Glomerular visceral epithelial cell (primary cell): ENCODE measurements at regions not wholly inside any gene's neighbourhood (a gene's known extent, or its start where the extent isn't known, plus 50 kb on each side); places are given as distances from the start of the nearest gene placed in this dataset.
"Not testable (repeated sequence)": the region's sequence is repeated elsewhere in the genome, so short reads cannot be mapped to it uniquely, and the experiment has no call there.

Source experiments
- DNase-seq: peaks from one replicate; pipeline ENCODE4 v3.0.0-alpha.2; 2016; ENCODE audit errors: extremely low spot score

- no peak for DNase-seq
Measured at GRCh38 chr20:22070610-22071058, 365.2 kb downstream of the PAX1 start.

GRCh38 chr20:22063753-22064152 is 358.3 kb downstream of the PAX1 start:
- DNase-seq: no peak

GRCh38 chr20:22062874-22063273 is 357.4 kb downstream of the PAX1 start:
- DNase-seq: no peak

GRCh38 chr20:22060610-22061009 is 355.1 kb downstream of the PAX1 start:
- no peak for DNase-seq

- no peak for DNase-seq
Measured at GRCh38 chr20:22058746-22059145, 353.3 kb downstream of the PAX1 start.

GRCh38 chr20:22055981-22056380 is 350.5 kb downstream of the PAX1 start:
- no peak for DNase-seq

- no peak for DNase-seq
Measured at GRCh38 chr20:22052025-22052650, 346.7 kb downstream of the PAX1 start.

- DNase-seq: not testable (repeated sequence)
Measured at GRCh38 chr20:22045956-22046507, 340.6 kb downstream of the PAX1 start.

GRCh38 chr20:22027423-22027822 is 322.0 kb downstream of the PAX1 start:
- no peak for DNase-seq

- no peak for DNase-seq
Measured at GRCh38 chr20:22020201-22020600, 314.7 kb downstream of the PAX1 start.

GRCh38 chr20:22008456-22008855 is 303.0 kb downstream of the PAX1 start:
- DNase-seq: no peak

- no peak for DNase-seq
Measured at GRCh38 chr20:22006306-22006705, 300.8 kb downstream of the PAX1 start.

- no peak for DNase-seq
Measured at GRCh38 chr20:22005535-22005934, 300.1 kb downstream of the PAX1 start.

GRCh38 chr20:22004946-22005345 is 299.5 kb downstream of the PAX1 start:
- DNase-seq: no peak

GRCh38 chr20:22003680-22004079 is 298.2 kb downstream of the PAX1 start:
- DNase-seq: no peak

- no peak for DNase-seq
Measured at GRCh38 chr20:22001886-22002285, 296.4 kb downstream of the PAX1 start.

GRCh38 chr20:21995461-21995860 is 290.0 kb downstream of the PAX1 start:
- no peak for DNase-seq

GRCh38 chr20:21994203-21994602 is 288.7 kb downstream of the PAX1 start:
- DNase-seq: no peak

- DNase-seq: no peak
Measured at GRCh38 chr20:21982559-21982958, 277.1 kb downstream of the PAX1 start.

- no peak for DNase-seq
Measured at GRCh38 chr20:21981597-21982344, 276.3 kb downstream of the PAX1 start.

GRCh38 chr20:21981179-21981578 is 275.7 kb downstream of the PAX1 start:
- no peak for DNase-seq

GRCh38 chr20:21971436-21971835 is 266.0 kb downstream of the PAX1 start:
- DNase-seq: no peak

- no peak for DNase-seq
Measured at GRCh38 chr20:21968486-21968885, 263.0 kb downstream of the PAX1 start.
